ENCODE measurements at regions not wholly inside any gene's neighbourhood (a gene's known extent, or its start where the extent isn't known, plus 50 kb on each side); places are given as distances from the start of the nearest gene placed in this dataset.

GRCh38 chrX:14359727-14360126 lies 169.6 kb upstream of the GLRA2 start:
- no peaks in the 10 kb centered on the region for H3K4me1 ChIP-seq (ENCODE audit: low read depth)
- no peaks in the 10 kb centered on the region for H3K36me3 ChIP-seq
- DNase-seq (ENCODE audit: low read depth in 1 of 2, low spot score in 1 of 2), result no peak
- H3K27me3 ChIP-seq, result no peaks in the 10 kb centered on the region
- H3K9me3 ChIP-seq (ENCODE audit: low read depth), result no peaks in the 10 kb centered on the region
- H3K27ac ChIP-seq, result no peak overlapping the region
- no peak overlapping the region for H3K4me3 ChIP-seq
- TF ChIP-seq CTCF (IDR thresholded peaks at IDR 0.05; ENCODE audit: low read depth, low read length), result no peak

GRCh38 chrX:14359316-14359715 lies 170.0 kb upstream of the GLRA2 start:
- TF ChIP-seq CTCF (IDR thresholded peaks at IDR 0.05; ENCODE audit: low read depth, low read length), result no peak
- Histone ChIP-seq H3K27me3 (no peaks in the 10 kb centered on the region), H3K27ac (no peak overlapping the region), H3K4me3 (no peak overlapping the region), H3K4me1 (ENCODE audit: low read depth) (no peaks in the 10 kb centered on the region), H3K9me3 (ENCODE audit: low read depth) (no peaks in the 10 kb centered on the region), H3K36me3 (no peaks in the 10 kb centered on the region)
- no peak for DNase-seq (ENCODE audit: low read depth in 1 of 2, low spot score in 1 of 2)

- H3K4me3 ChIP-seq, result no peak overlapping the region
- DNase-seq (ENCODE audit: low read depth in 1 of 2, low spot score in 1 of 2), result no peak
- TF ChIP-seq CTCF (IDR thresholded peaks at IDR 0.05; ENCODE audit: low read depth, low read length), result no peak
- no peaks in the 10 kb centered on the region for H3K9me3 ChIP-seq (ENCODE audit: low read depth)
- no peaks in the 10 kb centered on the region for H3K36me3 ChIP-seq
- no peaks in the 10 kb centered on the region for H3K4me1 ChIP-seq (ENCODE audit: low read depth)
- H3K27me3 ChIP-seq, result no peaks in the 10 kb centered on the region
- H3K27ac ChIP-seq, result no peak overlapping the region
Observed at GRCh38 chrX:14357314-14357713, 172.0 kb upstream of the GLRA2 start.

- DNase-seq (ENCODE audit: low read depth in 1 of 2, low spot score in 1 of 2), result no peak
- Histone ChIP-seq H3K36me3 (no peaks in the 10 kb centered on the region), H3K27me3 (no peaks in the 10 kb centered on the region), H3K4me3 (no peak overlapping the region), H3K4me1 (ENCODE audit: low read depth) (no peaks in the 10 kb centered on the region), H3K27ac (no peak overlapping the region), H3K9me3 (ENCODE audit: low read depth) (no peaks in the 10 kb centered on the region)
- no peak for TF ChIP-seq CTCF (IDR thresholded peaks at IDR 0.05; ENCODE audit: low read depth, low read length)
Observed at GRCh38 chrX:14356401-14356800, 172.9 kb upstream of the GLRA2 start.

- H3K36me3 ChIP-seq, result no peaks in the 10 kb centered on the region
- no peaks in the 10 kb centered on the region for H3K4me1 ChIP-seq (ENCODE audit: low read depth)
- no peak for TF ChIP-seq CTCF (IDR thresholded peaks at IDR 0.05; ENCODE audit: low read depth, low read length)
- no peaks in the 10 kb centered on the region for H3K9me3 ChIP-seq (ENCODE audit: low read depth)
- H3K27me3 ChIP-seq, result no peaks in the 10 kb centered on the region
- no peak overlapping the region for H3K27ac ChIP-seq
- no peak overlapping the region for H3K4me3 ChIP-seq
- DNase-seq (ENCODE audit: low read depth in 1 of 2, low spot score in 1 of 2), result no peak
Observed at GRCh38 chrX:14355556-14355955, 173.8 kb upstream of the GLRA2 start.

- no peak for DNase-seq (ENCODE audit: low read depth in 1 of 2, low spot score in 1 of 2)
- H3K27me3 ChIP-seq, result no peaks in the 10 kb centered on the region
- no peaks in the 10 kb centered on the region for H3K9me3 ChIP-seq (ENCODE audit: low read depth)
- no peak for TF ChIP-seq CTCF (IDR thresholded peaks at IDR 0.05; ENCODE audit: low read depth, low read length)
- H3K27ac ChIP-seq, result no peak overlapping the region
- no peaks in the 10 kb centered on the region for H3K4me1 ChIP-seq (ENCODE audit: low read depth)
- no peak overlapping the region for H3K4me3 ChIP-seq
- no peaks in the 10 kb centered on the region for H3K36me3 ChIP-seq
Observed at GRCh38 chrX:14354521-14354920, 174.8 kb upstream of the GLRA2 start.

All from cardiac muscle cell (in vitro differentiated cells and primary cell).